ENCODE measurements at regions not wholly inside any gene's neighbourhood (a gene's known extent, or its start where the extent isn't known, plus 50 kb on each side); places are given as distances from the start of the nearest gene placed in this dataset.
A peak's percentile ranks its signal among the peaks of the same experiment; 100 is the strongest.

DNA sequence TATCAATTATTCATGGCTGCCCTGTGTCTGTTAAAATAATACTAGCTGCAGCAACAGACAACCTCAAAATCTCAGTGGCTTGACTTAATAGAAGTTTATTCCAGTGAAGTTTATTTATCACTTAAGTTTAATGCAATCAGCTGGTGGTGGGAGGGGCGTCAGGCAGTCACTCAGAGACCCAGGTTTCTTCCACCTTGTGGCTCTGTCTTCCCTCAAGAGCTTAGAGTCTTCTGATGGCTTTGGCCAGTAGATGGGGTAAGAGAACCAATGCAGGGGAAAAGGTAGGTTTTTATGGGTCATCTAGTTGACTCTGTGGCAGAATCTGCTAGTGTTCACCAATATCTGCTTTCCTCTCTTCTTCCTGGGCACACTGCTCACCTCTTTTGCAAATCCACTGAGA lies 668.9 kb downstream of the AACS start:
- Histone ChIP-seq H3K9ac (replicated peaks in 1 of 4; ENCODE audit: extremely low read depth in 1 of 4, low read depth in 3 of 4, low read length in 3 of 4) (no peak overlapping the region), H2BK12ac (ENCODE audit: low read depth, low read length) (no peak overlapping the region), H3K27ac (ENCODE audit: low read depth, low read length) (no peak overlapping the region), H3K23ac (ENCODE audit: insufficient read length) (no peak overlapping the region), H3K27me3 (replicated peaks in 1 of 4; ENCODE audit: control insufficient read depth in 3 of 4, extremely low read depth in 1 of 4, insufficient read depth in 3 of 4, low read length in 3 of 4) (no peaks in the 10 kb centered on the region), H3K9me3 (ENCODE audit: insufficient read depth in 2 of 2, low read depth in 1 of 2, low read length in 1 of 2) (peaks cover 0 to 8% of the 10 kb centered on the region in 2 experiments; a peak in 3 of 4 replicates), H4K91ac (replicated peaks; ENCODE audit: insufficient read length, low read length) (no peak overlapping the region), H3K79me1 (ENCODE audit: low read depth, low read length) (no peaks in the 10 kb centered on the region), H2BK15ac (ENCODE audit: low read length) (no peak overlapping the region), H4K20me1 (replicated peaks in 1 of 2; ENCODE audit: control insufficient read depth in 1 of 2, insufficient read depth in 2 of 2, low read length in 2 of 2) (no peaks in the 10 kb centered on the region), H4K5ac (ENCODE audit: insufficient read length, low read depth, low read length) (no peak overlapping the region), H3K4me2 (ENCODE audit: insufficient read depth in 1 of 2, low read depth in 2 of 2, low read length in 2 of 2) (no peak overlapping the region), H4K8ac (ENCODE audit: extremely low read depth, insufficient read depth, low read length) (no peak overlapping the region), H2AFZ (ENCODE audit: low read length) (no peak overlapping the region), H3K56ac (replicated peaks; ENCODE audit: insufficient read length, low read depth, low read length) (no peak overlapping the region), H3K14ac (ENCODE audit: insufficient read length) (no peak overlapping the region), H2AK5ac (ENCODE audit: low read depth, low read length) (no peak overlapping the region), H2BK5ac (ENCODE audit: low read depth, low read length) (no peak overlapping the region), H3K36me3 (ENCODE audit: control insufficient read depth in 2 of 4, insufficient read depth in 4 of 4, low read length in 3 of 4) (no peaks in the 10 kb centered on the region), H3K4me1 (replicated peaks in 1 of 4; ENCODE audit: control insufficient read depth in 3 of 4, insufficient read depth in 4 of 4, low read length in 3 of 4) (no peaks in the 10 kb centered on the region), H3K79me2 (ENCODE audit: control insufficient read depth in 1 of 2, insufficient read depth in 2 of 2, low read length in 2 of 2) (no peaks in the 10 kb centered on the region), H3K23me2 (ENCODE audit: low read depth, low read length) (no peaks in the 10 kb centered on the region; the same call in 1 of the 2 replicates), H3K4me3 (ENCODE audit: extremely low read depth in 1 of 4, insufficient read depth in 2 of 4, low read depth in 3 of 4, low read length in 4 of 4) (no peak overlapping the region), H2BK120ac (replicated peaks; ENCODE audit: low read depth, low read length) (no peak overlapping the region), H2BK20ac (ENCODE audit: low read length) (no peak overlapping the region), H3K18ac (ENCODE audit: extremely low read depth, low read length) (no peak overlapping the region), H3K4ac (replicated peaks; ENCODE audit: insufficient read length, low read depth, low read length) (no peak overlapping the region)
- DNase-seq (ENCODE audit: low read depth in 1 of 2, low spot score in 2 of 2) (no peak), FAIRE-seq (no peak)
- WGBS, 2 experiments (ENCODE audit: extremely low coverage in 1 of 2, insufficient coverage in 1 of 2, insufficient read length in 1 of 2, insufficient replicate concordance in 2 of 2, low coverage in 1 of 2, low lambda C conversion rate in 2 of 2, missing lambda C conversion rate in 1 of 2) = 87% methylated on average over 1 of the region's 1 CpG; no CpG with 5 or more reads in 1 of the 2 experiments
- TF ChIP-seq POU5F1 (IDR thresholded peaks at IDR 0.05; ENCODE audit: low read depth, low read length) = no peak
- peak; percentile 48 to 57 for TF ChIP-seq RAD21 (IDR thresholded peaks at IDR 0.05 in 1 of 2, conservative IDR thresholded peaks at IDR 0.05 in 1 of 2; ENCODE audit: low read depth in 2 of 2, low read length in 2 of 2)
- no peak for TF ChIP-seq TCF12 (IDR thresholded peaks at IDR 0.05; ENCODE audit: low read depth, low read length)
- TF ChIP-seq, protein P1, sequence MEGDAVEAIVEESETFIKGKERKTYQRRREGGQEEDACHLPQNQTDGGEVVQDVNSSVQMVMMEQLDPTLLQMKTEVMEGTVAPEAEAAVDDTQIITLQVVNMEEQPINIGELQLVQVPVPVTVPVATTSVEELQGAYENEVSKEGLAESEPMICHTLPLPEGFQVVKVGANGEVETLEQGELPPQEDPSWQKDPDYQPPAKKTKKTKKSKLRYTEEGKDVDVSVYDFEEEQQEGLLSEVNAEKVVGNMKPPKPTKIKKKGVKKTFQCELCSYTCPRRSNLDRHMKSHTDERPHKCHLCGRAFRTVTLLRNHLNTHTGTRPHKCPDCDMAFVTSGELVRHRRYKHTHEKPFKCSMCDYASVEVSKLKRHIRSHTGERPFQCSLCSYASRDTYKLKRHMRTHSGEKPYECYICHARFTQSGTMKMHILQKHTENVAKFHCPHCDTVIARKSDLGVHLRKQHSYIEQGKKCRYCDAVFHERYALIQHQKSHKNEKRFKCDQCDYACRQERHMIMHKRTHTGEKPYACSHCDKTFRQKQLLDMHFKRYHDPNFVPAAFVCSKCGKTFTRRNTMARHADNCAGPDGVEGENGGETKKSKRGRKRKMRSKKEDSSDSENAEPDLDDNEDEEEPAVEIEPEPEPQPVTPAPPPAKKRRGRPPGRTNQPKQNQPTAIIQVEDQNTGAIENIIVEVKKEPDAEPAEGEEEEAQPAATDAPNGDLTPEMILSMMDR (IDR thresholded peaks at IDR 0.05; ENCODE audit: control extremely low read depth in 1 of 3, insufficient read depth in 1 of 3, low read depth in 1 of 3, low read length in 3 of 3) = peak in 2 of 3 experiments; percentile 11 to 40; a peak in 2 of 4 replicates
- CTCF ChIA-PET (ENCODE audit: partially characterized antibody) = interaction anchor here (0.6 to 1.4 kb wide), 5 partner anchors 12 to 546 kb away, joined by 3 to 4 read pairs (median 3); no protein-coding TSS in a partner anchor
- POLR2A ChIA-PET (ENCODE audit: partially characterized antibody) = no interaction called here
